Endodermal cell (in vitro differentiated cells): ENCODE measurements at regions not wholly inside any gene's neighbourhood (a gene's known extent, or its start where the extent isn't known, plus 50 kb on each side); places are given as distances from the start of the nearest gene placed in this dataset.

ENCODE experiments used
- DNase-seq: peaks from one replicate; pipeline ENCODE4 v3.0.0-alpha.2; 2017
- H3K27ac ChIP-seq: 2 replicates; pipeline ENCODE4 v1.5.1; 2013; ENCODE audit warnings: mild to moderate bottlenecking, low read depth, low read length, moderate library complexity
- H3K27me3 ChIP-seq: 2 replicates; pipeline ENCODE4 v1.6.1; 2013; ENCODE audit warnings: mild to moderate bottlenecking, low read length, moderate library complexity; ENCODE audit not compliant: insufficient read depth, control insufficient read depth, poor library complexity, severe bottlenecking
- H3K36me3 ChIP-seq: 2 replicates; pipeline ENCODE4 v1.7.0; 2013; ENCODE audit warnings: mild to moderate bottlenecking, low read length, moderate library complexity; ENCODE audit not compliant: control insufficient read depth, insufficient read depth
- H3K4me1 ChIP-seq: one replicate; pipeline ENCODE4 v1.7.0; 2013; ENCODE audit warnings: low read length; ENCODE audit not compliant: control insufficient read depth, insufficient read depth
- H3K4me3 ChIP-seq: 2 replicates; pipeline ENCODE4 v1.5.1; 2013; ENCODE audit warnings: mild to moderate bottlenecking, low read length, moderate library complexity
- H3K9ac ChIP-seq: 2 replicates; pipeline ENCODE4 v1.6.1; 2013; ENCODE audit warnings: mild to moderate bottlenecking, low read length, moderate library complexity; ENCODE audit not compliant: poor library complexity, severe bottlenecking; ENCODE audit errors: extremely low read depth
- H3K9me3 ChIP-seq: 2 replicates; pipeline ENCODE4 v1.6.1; 2013; ENCODE audit warnings: mild to moderate bottlenecking, low read length, moderate library complexity; ENCODE audit not compliant: control insufficient read depth
- H3K27ac Mint-ChIP-seq: 2 replicates; pipeline ENCODE4 v1.8.0; 2020; ENCODE audit warnings: mixed read lengths
- H3K27me3 Mint-ChIP-seq: 2 replicates; pipeline ENCODE4 v1.8.0; 2021; ENCODE audit warnings: mild to moderate bottlenecking, mixed read lengths; ENCODE audit not compliant: insufficient read depth
- H3K36me3 Mint-ChIP-seq: 2 replicates; pipeline ENCODE4 v1.8.0; 2020; ENCODE audit warnings: low read depth, mixed read lengths
- H3K4me1 Mint-ChIP-seq: 2 replicates; pipeline ENCODE4 v1.8.0; 2020; ENCODE audit warnings: mixed read lengths
- H3K4me3 Mint-ChIP-seq: 2 replicates; pipeline ENCODE4 v1.8.0; 2020; ENCODE audit warnings: mild to moderate bottlenecking, moderate library complexity, mixed read lengths
- H3K9me3 Mint-ChIP-seq: 2 replicates; pipeline ENCODE4 v1.8.0; 2020; ENCODE audit warnings: mild to moderate bottlenecking, mixed read lengths
- CTCF ChIP-seq: fragments of 200-600 bp; sonication (generic); conservative IDR thresholded peaks from 2 replicates; pipeline ENCODE4 v1.5.0; 2021; ENCODE audit warnings: antibody characterized with exemption, mild to moderate bottlenecking
- WGBS, 2 experiments: methylation state at CpG; one replicate each; pipeline versions ENCODE4 v1.1.5 to v1.1.7; 2013; ENCODE audit warnings: missing lambda C conversion rate in 2 of 2, mixed read lengths in 1 of 2; ENCODE audit not compliant: insufficient coverage in 1 of 2, insufficient read length in 1 of 2; 5-methylcytosine and 5-hydroxymethylcytosine counted together

GRCh38 chr7:35556515-35557471 lies 138.1 kb downstream of the HERPUD2 start:
- no peak overlapping the region for H3K4me3 ChIP-seq

GRCh38 chr7:35555934-35556333 lies 139.0 kb downstream of the HERPUD2 start:
- Mint-ChIP-seq H3K27ac (no peak overlapping the region), H3K36me3 (no peaks in the 10 kb centered on the region), H3K4me3 (no peak overlapping the region), H3K9me3 (peaks cover 8% of the 10 kb centered on the region), H3K4me1 (no peaks in the 10 kb centered on the region), H3K27me3 (peaks cover 3% of the 10 kb centered on the region)
- DNase-seq, result no peak
- H3K4me3 ChIP-seq, result no peak overlapping the region
- no peaks in the 10 kb centered on the region for H3K9me3 ChIP-seq
- no peak for TF ChIP-seq CTCF
- no peaks in the 10 kb centered on the region for H3K36me3 ChIP-seq
- H3K9ac ChIP-seq, result no peak overlapping the region
- no peak overlapping the region for H3K27ac ChIP-seq
- H3K4me1 ChIP-seq, result peaks cover 2% of the 10 kb centered on the region
- H3K27me3 ChIP-seq, result no peaks in the 10 kb centered on the region
- WGBS, 2 experiments, result 85% methylated on average over 2 of the region's 4 CpGs; no CpG with 5 or more reads in 1 of the 2 experiments

More at GRCh38 chr7:35556515-35557471, 138.1 kb downstream of the HERPUD2 start:
- 82 to 97% methylated on average over 5 to 8 of the region's 8 CpGs for WGBS, 2 experiments
- peaks cover 8% of the 10 kb centered on the region for H3K9me3 Mint-ChIP-seq
- H3K9ac ChIP-seq, result no peak overlapping the region
- H3K36me3 Mint-ChIP-seq, result no peaks in the 10 kb centered on the region
- TF ChIP-seq CTCF, result no peak
- peaks cover 2% of the 10 kb centered on the region for H3K4me1 ChIP-seq
- peaks cover 3% of the 10 kb centered on the region for H3K27me3 Mint-ChIP-seq
- no peaks in the 10 kb centered on the region for H3K36me3 ChIP-seq
- no peaks in the 10 kb centered on the region for H3K9me3 ChIP-seq
- H3K4me3 Mint-ChIP-seq, result no peak overlapping the region
- H3K27me3 ChIP-seq, result no peaks in the 10 kb centered on the region
- H3K27ac Mint-ChIP-seq, result no peak overlapping the region
- peak; percentile 21 for DNase-seq
- H3K27ac ChIP-seq, result no peak overlapping the region
- H3K4me1 Mint-ChIP-seq, result no peaks in the 10 kb centered on the region

- WGBS, 2 experiments, result 83 to 93% methylated on average over 4 to 5 of the region's 5 CpGs
- H3K9ac ChIP-seq, result no peak overlapping the region
Measured at GRCh38 chr7:35555386-35555785, 139.5 kb downstream of the HERPUD2 start.

More at GRCh38 chr7:35555386-35555785, 139.5 kb downstream of the HERPUD2 start:
- DNase-seq, result peak; percentile 26
- Mint-ChIP-seq H3K27me3 (peaks cover 3% of the 10 kb centered on the region), H3K36me3 (no peaks in the 10 kb centered on the region), H3K4me1 (no peaks in the 10 kb centered on the region), H3K27ac (no peak overlapping the region), H3K4me3 (no peak overlapping the region), H3K9me3 (peaks cover 8% of the 10 kb centered on the region)
- Histone ChIP-seq H3K27ac (no peak overlapping the region), H3K4me1 (peaks cover 2% of the 10 kb centered on the region), H3K4me3 (no peak overlapping the region), H3K9me3 (no peaks in the 10 kb centered on the region), H3K27me3 (no peaks in the 10 kb centered on the region), H3K36me3 (no peaks in the 10 kb centered on the region)
- no peak for TF ChIP-seq CTCF
